Neural cell (in vitro differentiated cells): ENCODE measurements at regions not wholly inside any gene's neighbourhood (a gene's known extent, or its start where the extent isn't known, plus 50 kb on each side); places are given as distances from the start of the nearest gene placed in this dataset.

Source experiments
- H2AFZ ChIP-seq: fragments of 200-600, 300-800 bp; sonication (generic), shearing (Covaris generic); 2 replicates; pipeline ENCODE4 v1.6.0; 2014; ENCODE audit warnings: low read depth, mild to moderate bottlenecking, antibody characterized with exemption, low read length, moderate library complexity
- H3F3A ChIP-seq: fragments of 200-600 bp; shearing (Covaris generic); 2 replicates; pipeline ENCODE4 v1.6.1; 2016; ENCODE audit warnings: mild to moderate bottlenecking, moderate library complexity, mixed read lengths, antibody characterized with exemption, low read length; ENCODE audit not compliant: insufficient read depth, poor library complexity, severe bottlenecking
- H3K27ac ChIP-seq: fragments of 200-600, 300-800 bp; sonication (generic), shearing (Covaris generic); 2 replicates; pipeline ENCODE4 v1.5.1; 2014; ENCODE audit warnings: mild to moderate bottlenecking, low read length, moderate library complexity
- H3K27me3 ChIP-seq: fragments of 300-800, 200-600 bp; sonication (generic), shearing (Covaris generic); 2 replicates; pipeline ENCODE4 v1.6.0; 2014; ENCODE audit warnings: mild to moderate bottlenecking, low read depth, low read length, moderate library complexity; ENCODE audit not compliant: insufficient read depth
- H3K36me3 ChIP-seq: fragments of 300-800, 200-600 bp; sonication (generic), shearing (Covaris generic); 2 replicates; pipeline ENCODE4 v1.5.1; 2014; ENCODE audit warnings: mild to moderate bottlenecking, antibody characterized with exemption, low read length, moderate library complexity; ENCODE audit not compliant: insufficient read depth
- H3K4me2 ChIP-seq: fragments of 300-800, 200-600 bp; sonication (generic), shearing (Covaris generic); 2 replicates; pipeline ENCODE4 v1.6.0; 2014; ENCODE audit warnings: mild to moderate bottlenecking, low read length
- H3K4me3 ChIP-seq: fragments of 300-800, 200-600 bp; sonication (generic), shearing (Covaris generic); 2 replicates; pipeline ENCODE4 v1.5.1; 2014; ENCODE audit warnings: mild to moderate bottlenecking, low read length, moderate library complexity
- H3K79me2 ChIP-seq: fragments of 200-600 bp; shearing (Covaris generic); replicated peaks from 2 replicates; pipeline ENCODE4 v1.6.0; 2014; ENCODE audit warnings: mild to moderate bottlenecking, low read length, moderate library complexity; ENCODE audit not compliant: insufficient read depth
- H3K9ac ChIP-seq: fragments of 300-800, 200-600 bp; sonication (generic), shearing (Covaris generic); 2 replicates; pipeline ENCODE4 v1.6.1; 2016; ENCODE audit warnings: mild to moderate bottlenecking, low read length, mixed read lengths
- H3K9me2 ChIP-seq: fragments of 200-600 bp; shearing (Covaris generic); 2 replicates; pipeline ENCODE4 v1.6.1; 2016; ENCODE audit warnings: mild to moderate bottlenecking, low read length, mixed read lengths; ENCODE audit not compliant: insufficient read depth
- H3K9me3 ChIP-seq: fragments of 200-600, 300-800 bp; sonication (generic), shearing (Covaris generic); 2 replicates; pipeline ENCODE4 v1.6.1; 2016; ENCODE audit warnings: mild to moderate bottlenecking, mixed run types, low read length, moderate library complexity, mixed read lengths
- H4K20me1 ChIP-seq: fragments of 200-600 bp; shearing (Covaris generic); 2 replicates; pipeline ENCODE4 v1.6.1; 2016; ENCODE audit warnings: mild to moderate bottlenecking, mixed run types; ENCODE audit not compliant: insufficient read depth
- EP300 ChIP-seq: fragments of 450-650 bp; conservative IDR thresholded peaks from 2 replicates; pipeline ENCODE4 v1.6.1; 2014; ENCODE audit warnings: antibody characterized with exemption, mild to moderate bottlenecking, moderate library complexity; ENCODE audit not compliant: poor library complexity, severe bottlenecking
- EZH2 ChIP-seq: fragments of 200-600, 300-800 bp; shearing (Covaris generic), sonication (generic); IDR thresholded peaks from 2 replicates; pipeline ENCODE4 v1.6.1; 2014; ENCODE audit warnings: antibody characterized with exemption, low read length, borderline replicate concordance, mild to moderate bottlenecking; ENCODE audit not compliant: insufficient read depth, poor library complexity, severe bottlenecking
- MXI1 ChIP-seq: fragments of 450-650 bp; conservative IDR thresholded peaks from 2 replicates; pipeline ENCODE4 v1.6.1; 2014; ENCODE audit warnings: antibody characterized with exemption, mild to moderate bottlenecking; ENCODE audit not compliant: poor library complexity, severe bottlenecking
- POLR2AphosphoS5 ChIP-seq: IDR thresholded peaks from 2 replicates; pipeline ENCODE4 v1.6.1; 2012
- RAD21 ChIP-seq: fragments of 450-650 bp; conservative IDR thresholded peaks from 2 replicates; pipeline ENCODE4 v1.6.1; 2014; ENCODE audit warnings: antibody characterized with exemption, mild to moderate bottlenecking, moderate library complexity
- SMC3 ChIP-seq: fragments of 450-650 bp; conservative IDR thresholded peaks from 2 replicates; pipeline ENCODE4 v1.6.1; 2014; ENCODE audit warnings: antibody characterized with exemption, mild to moderate bottlenecking, moderate library complexity; ENCODE audit not compliant: poor library complexity
- TAF1 ChIP-seq: IDR thresholded peaks from 2 replicates; pipeline ENCODE4 v1.6.1; 2012; ENCODE audit warnings: low read depth
- TF ChIP-seq, protein P1 (sequence below): fragments of 450-650 bp; IDR thresholded peaks from 2 replicates; pipeline ENCODE4 v1.5.1; 2014; ENCODE audit warnings: antibody characterized with exemption, mild to moderate bottlenecking, moderate library complexity; ENCODE audit not compliant: poor library complexity, severe bottlenecking
- TF ChIP-seq, protein P2 (sequence below): IDR thresholded peaks from 2 replicates; pipeline ENCODE4 v1.6.1; 2012; ENCODE audit warnings: borderline replicate concordance

DNA sequence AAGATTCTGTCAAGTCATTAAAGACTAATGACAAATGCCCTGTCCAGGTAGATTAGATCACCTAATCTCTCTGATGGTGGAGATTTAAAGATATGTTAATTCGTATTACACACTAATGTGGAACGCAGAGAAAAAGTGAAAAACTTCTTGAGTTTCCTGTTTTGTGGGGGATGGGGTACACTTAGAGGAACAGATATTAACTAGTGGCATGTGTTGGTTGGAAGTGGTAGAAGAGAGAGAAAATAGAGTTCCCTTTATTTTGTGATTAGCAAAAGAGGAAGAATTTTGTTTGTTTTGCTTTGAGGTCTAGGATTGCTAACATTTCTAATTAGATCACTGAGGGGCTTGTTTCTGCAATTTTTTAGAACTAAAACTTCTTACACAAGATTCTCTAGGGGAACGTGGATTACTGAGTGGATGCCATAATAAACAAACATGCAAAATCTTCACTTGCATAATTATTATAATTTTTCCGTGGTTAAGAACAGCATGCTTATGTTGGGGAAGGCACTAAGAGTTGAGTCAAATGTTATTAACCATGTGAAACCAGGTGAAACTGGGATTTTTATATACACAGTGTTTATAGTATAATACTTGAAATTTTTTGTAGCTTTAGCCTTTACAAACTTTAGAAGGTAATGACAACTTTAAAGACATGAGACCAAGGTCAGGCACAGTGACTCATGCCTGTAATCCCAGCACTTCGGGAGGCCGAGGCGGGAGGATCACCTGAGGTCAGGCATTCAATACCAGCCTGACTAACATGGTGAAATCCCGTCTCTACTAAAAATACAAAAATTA is 97.4 kb upstream of the STK17B start (continued):
- TF ChIP-seq POLR2AphosphoS5 (no peak), EZH2 (no peak), RAD21 (no peak)

DNA sequence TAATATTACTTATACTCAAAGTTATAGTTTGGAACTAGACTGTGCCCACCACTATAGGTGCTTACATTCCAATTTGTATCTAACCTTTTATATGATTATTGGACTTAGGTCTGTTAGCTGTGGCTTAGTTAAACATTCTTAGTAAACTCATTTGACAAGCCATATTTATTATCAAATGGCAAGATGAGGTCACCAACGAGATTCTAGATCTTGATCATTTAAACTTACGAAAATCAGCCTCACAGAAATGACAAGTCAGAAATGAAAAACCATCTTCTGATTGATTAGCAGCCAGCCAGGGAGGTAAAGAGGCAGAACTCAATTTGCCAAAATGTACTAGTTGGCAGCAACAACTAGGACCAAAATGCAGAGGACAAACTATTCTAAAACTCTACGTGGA is 100.4 kb upstream of the STK17B start:
- H3K9me3 ChIP-seq, result no peaks in the 10 kb centered on the region
- no peaks in the 10 kb centered on the region for H4K20me1 ChIP-seq
- no peaks in the 10 kb centered on the region for H3K36me3 ChIP-seq
- H3K27ac ChIP-seq, result no peak overlapping the region
- H3K9ac ChIP-seq, result no peak overlapping the region
- H3K4me3 ChIP-seq, result no peak overlapping the region
- no peak overlapping the region for H3K4me2 ChIP-seq
- TF ChIP-seq, protein P1, sequence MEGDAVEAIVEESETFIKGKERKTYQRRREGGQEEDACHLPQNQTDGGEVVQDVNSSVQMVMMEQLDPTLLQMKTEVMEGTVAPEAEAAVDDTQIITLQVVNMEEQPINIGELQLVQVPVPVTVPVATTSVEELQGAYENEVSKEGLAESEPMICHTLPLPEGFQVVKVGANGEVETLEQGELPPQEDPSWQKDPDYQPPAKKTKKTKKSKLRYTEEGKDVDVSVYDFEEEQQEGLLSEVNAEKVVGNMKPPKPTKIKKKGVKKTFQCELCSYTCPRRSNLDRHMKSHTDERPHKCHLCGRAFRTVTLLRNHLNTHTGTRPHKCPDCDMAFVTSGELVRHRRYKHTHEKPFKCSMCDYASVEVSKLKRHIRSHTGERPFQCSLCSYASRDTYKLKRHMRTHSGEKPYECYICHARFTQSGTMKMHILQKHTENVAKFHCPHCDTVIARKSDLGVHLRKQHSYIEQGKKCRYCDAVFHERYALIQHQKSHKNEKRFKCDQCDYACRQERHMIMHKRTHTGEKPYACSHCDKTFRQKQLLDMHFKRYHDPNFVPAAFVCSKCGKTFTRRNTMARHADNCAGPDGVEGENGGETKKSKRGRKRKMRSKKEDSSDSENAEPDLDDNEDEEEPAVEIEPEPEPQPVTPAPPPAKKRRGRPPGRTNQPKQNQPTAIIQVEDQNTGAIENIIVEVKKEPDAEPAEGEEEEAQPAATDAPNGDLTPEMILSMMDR, result no peak
- no peak for TF ChIP-seq MXI1
- TF ChIP-seq TAF1, result no peak
- no peak for TF ChIP-seq SMC3
- TF ChIP-seq POLR2AphosphoS5, result no peak
- no peak for TF ChIP-seq EZH2
- no peak for TF ChIP-seq RAD21
- TF ChIP-seq EP300, result no peak
- TF ChIP-seq, protein P2, sequence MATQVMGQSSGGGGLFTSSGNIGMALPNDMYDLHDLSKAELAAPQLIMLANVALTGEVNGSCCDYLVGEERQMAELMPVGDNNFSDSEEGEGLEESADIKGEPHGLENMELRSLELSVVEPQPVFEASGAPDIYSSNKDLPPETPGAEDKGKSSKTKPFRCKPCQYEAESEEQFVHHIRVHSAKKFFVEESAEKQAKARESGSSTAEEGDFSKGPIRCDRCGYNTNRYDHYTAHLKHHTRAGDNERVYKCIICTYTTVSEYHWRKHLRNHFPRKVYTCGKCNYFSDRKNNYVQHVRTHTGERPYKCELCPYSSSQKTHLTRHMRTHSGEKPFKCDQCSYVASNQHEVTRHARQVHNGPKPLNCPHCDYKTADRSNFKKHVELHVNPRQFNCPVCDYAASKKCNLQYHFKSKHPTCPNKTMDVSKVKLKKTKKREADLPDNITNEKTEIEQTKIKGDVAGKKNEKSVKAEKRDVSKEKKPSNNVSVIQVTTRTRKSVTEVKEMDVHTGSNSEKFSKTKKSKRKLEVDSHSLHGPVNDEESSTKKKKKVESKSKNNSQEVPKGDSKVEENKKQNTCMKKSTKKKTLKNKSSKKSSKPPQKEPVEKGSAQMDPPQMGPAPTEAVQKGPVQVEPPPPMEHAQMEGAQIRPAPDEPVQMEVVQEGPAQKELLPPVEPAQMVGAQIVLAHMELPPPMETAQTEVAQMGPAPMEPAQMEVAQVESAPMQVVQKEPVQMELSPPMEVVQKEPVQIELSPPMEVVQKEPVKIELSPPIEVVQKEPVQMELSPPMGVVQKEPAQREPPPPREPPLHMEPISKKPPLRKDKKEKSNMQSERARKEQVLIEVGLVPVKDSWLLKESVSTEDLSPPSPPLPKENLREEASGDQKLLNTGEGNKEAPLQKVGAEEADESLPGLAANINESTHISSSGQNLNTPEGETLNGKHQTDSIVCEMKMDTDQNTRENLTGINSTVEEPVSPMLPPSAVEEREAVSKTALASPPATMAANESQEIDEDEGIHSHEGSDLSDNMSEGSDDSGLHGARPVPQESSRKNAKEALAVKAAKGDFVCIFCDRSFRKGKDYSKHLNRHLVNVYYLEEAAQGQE, result no peak
- H3K9me2 ChIP-seq, result no peaks in the 10 kb centered on the region
- H3F3A ChIP-seq, result no peaks in the 10 kb centered on the region
- H2AFZ ChIP-seq, result no peak overlapping the region
- no peaks in the 10 kb centered on the region for H3K79me2 ChIP-seq
- no peaks in the 10 kb centered on the region for H3K27me3 ChIP-seq

DNA sequence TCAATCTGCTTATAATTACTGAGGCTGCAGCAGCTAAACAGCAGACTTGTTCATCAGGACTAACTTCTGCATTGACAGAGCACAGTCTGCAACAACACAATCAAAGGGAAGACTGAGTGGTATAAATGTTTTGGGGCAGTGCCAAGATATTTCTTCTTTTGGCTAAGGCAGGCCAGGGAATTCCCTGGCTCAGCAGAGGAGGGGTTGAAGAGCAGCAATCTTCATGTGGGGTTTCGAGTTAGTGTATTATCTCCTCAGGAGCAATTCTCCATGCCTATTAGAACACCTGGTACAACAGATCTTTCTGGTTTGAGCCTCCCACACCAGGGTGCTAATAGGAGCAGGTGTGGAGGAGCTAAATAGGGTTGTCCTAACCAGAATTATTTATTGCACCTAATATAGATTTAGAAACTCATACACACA is 103.0 kb upstream of the STK17B start:
- Histone ChIP-seq H3K9me3 (no peaks in the 10 kb centered on the region), H4K20me1 (no peaks in the 10 kb centered on the region), H3K4me2 (no peak overlapping the region), H2AFZ (no peak overlapping the region), H3K4me3 (no peak overlapping the region), H3K9me2 (no peaks in the 10 kb centered on the region), H3K36me3 (peaks cover 4% of the 10 kb centered on the region), H3K27ac (no peak overlapping the region), H3F3A (no peaks in the 10 kb centered on the region), H3K9ac (no peak overlapping the region), H3K79me2 (no peaks in the 10 kb centered on the region), H3K27me3 (no peaks in the 10 kb centered on the region)
- TF ChIP-seq TAF1, result no peak
- TF ChIP-seq RAD21, result no peak
- TF ChIP-seq, protein P1, result no peak
- no peak for TF ChIP-seq MXI1
- no peak for TF ChIP-seq EP300
- no peak for TF ChIP-seq SMC3
- TF ChIP-seq EZH2, result no peak
